HCT116 (cell line): ENCODE measurements at regions not wholly inside any gene's neighbourhood (a gene's known extent, or its start where the extent isn't known, plus 50 kb on each side); places are given as distances from the start of the nearest gene placed in this dataset.

Experiments used
- ATAC-seq: fragments of 200-7000 bp; cut with Tn5 transposase; 2 replicates; pipeline ENCODE4 v1.9.1; 2020; ENCODE audit warnings: mild to moderate bottlenecking, moderate library complexity
- BruUV-seq: library from RNA; stranded (reverse); fragments of 400-500 nt; replicated peaks from 2 replicates; lab custom pipeline; 2021; lab: Mats Ljungman, UMichigan
- CTCF ChIA-PET: fragments of 300-600 bp; sonication (Branson Sonifier 250); formaldehyde crosslinking; loops from one replicate; lab custom pipeline; 2021; ENCODE audit warnings: antibody characterized with exemption; lab: Charles Lee
- POLR2A ChIA-PET: fragments of 300-600, 350-600 bp; sonication (Branson Sonifier 250); formaldehyde crosslinking; loops from one replicate; lab custom pipeline; 2021; ENCODE audit warnings: antibody characterized with exemption; lab: Charles Lee
- RAD21 ChIA-PET, 2 experiments: fragments of 300-600 bp; sonication (Branson Sonifier 250); formaldehyde crosslinking; loops; one replicate each; lab custom pipeline; 2023; ENCODE audit warnings: low total read pairs in 2 of 2; ENCODE audit not compliant: uncharacterized antibody in 2 of 2, unreplicated experiment in 2 of 2, low non-redundant PET in 1 of 2; lab: Charles Lee
- DNase-seq: peaks from one replicate; pipeline ENCODE4 v3.0.0-alpha.2; 2010; ENCODE audit warnings: low read depth, low spot score
- H2AFZ ChIP-seq: fragments of 200-600 bp; shearing (Covaris generic), sonication (generic); 2 replicates; pipeline ENCODE4 v1.6.1; 2017; ENCODE audit warnings: low read depth, mixed run types, mixed read lengths, antibody characterized with exemption, low read length; ENCODE audit not compliant: poor library complexity, severe bottlenecking
- H3K27ac ChIP-seq: 2 replicates; pipeline ENCODE4 v1.5.1; 2012; ENCODE audit warnings: low read depth, low read length
- H3K27me3 ChIP-seq: fragments of 200-600 bp; sonication (generic); 2 replicates; pipeline ENCODE4 v1.6.1; 2016; ENCODE audit warnings: mixed run types, low read length, mixed read lengths; ENCODE audit not compliant: insufficient read depth
- H3K36me3 ChIP-seq, 2 experiments: fragments of 200-500 bp in 1 of 2; fragments of 200-600 bp in 1 of 2; sonication (Bioruptor generic) in 1 of 2; sonication (generic) in 1 of 2; 2 replicates each; pipeline versions ENCODE4 v1.5.1 to v1.6.1; 2014 to 2016; ENCODE audit warnings: low read length in 2 of 2, inconsistent platforms in 1 of 2, mixed read lengths in 1 of 2, mixed run types in 1 of 2; ENCODE audit not compliant: insufficient read depth in 2 of 2, control insufficient read depth in 1 of 2
- H3K4me1 ChIP-seq, 2 experiments: fragments of 200-600 bp in 1 of 2; sonication (generic) in 1 of 2; 2 replicates each; pipeline versions ENCODE4 v1.5.1 to v1.6.1; 2012 to 2017; ENCODE audit warnings: low read length in 2 of 2, inconsistent platforms in 1 of 2, mild to moderate bottlenecking in 1 of 2, mixed read lengths in 1 of 2, mixed run types in 1 of 2, moderate library complexity in 1 of 2; ENCODE audit not compliant: insufficient read depth in 2 of 2, control insufficient read depth in 1 of 2
- H3K4me2 ChIP-seq: fragments of 200-600 bp; sonication (generic); 2 replicates; pipeline ENCODE4 v1.6.1; 2017; ENCODE audit warnings: mixed run types, low read length, mixed read lengths
- H3K4me3 ChIP-seq, 2 experiments: fragments of 200-600 bp in 1 of 2; sonication (generic) in 1 of 2; replicated peaks in 1 of 2; 2 replicates each; pipeline ENCODE4 v1.5.1; 2011 to 2016; ENCODE audit warnings: low read length in 2 of 2, control low read depth in 1 of 2, low read depth in 1 of 2, mild to moderate bottlenecking in 1 of 2, mixed read lengths in 1 of 2, mixed run types in 1 of 2
- H3K79me2 ChIP-seq: fragments of 200-600 bp; sonication (generic); 2 replicates; pipeline ENCODE4 v1.6.1; 2017; ENCODE audit warnings: mild to moderate bottlenecking, mixed run types, low read length, moderate library complexity, mixed read lengths; ENCODE audit not compliant: insufficient read depth
- H3K9ac ChIP-seq: fragments of 200-600 bp; sonication (generic); 2 replicates; pipeline ENCODE4 v1.6.1; 2016; ENCODE audit warnings: low read length, mixed read lengths
- H3K9me2 ChIP-seq: fragments of 200-600 bp; sonication (generic), shearing (Covaris generic); 2 replicates; pipeline ENCODE4 v1.6.1; 2017; ENCODE audit warnings: mixed run types, mild to moderate bottlenecking, moderate library complexity; ENCODE audit not compliant: insufficient read depth
- H3K9me3 ChIP-seq, 2 experiments: fragments of 200-500 bp in 1 of 2; fragments of 200-600 bp in 1 of 2; sonication (Bioruptor generic) in 1 of 2; sonication (generic) in 1 of 2; 2 replicates each; pipeline ENCODE4 v1.6.1; 2014 to 2017; ENCODE audit warnings: low read length in 2 of 2, mixed read lengths in 2 of 2, inconsistent platforms in 1 of 2, low read depth in 1 of 2, mild to moderate bottlenecking in 1 of 2, mixed run types in 1 of 2, moderate library complexity in 1 of 2; ENCODE audit not compliant: control insufficient read depth in 1 of 2, insufficient read depth in 1 of 2
- H4K20me1 ChIP-seq: fragments of 200-600 bp; sonication (generic), shearing (Covaris generic); 2 replicates; pipeline ENCODE4 v1.6.1; 2017; ENCODE audit warnings: mixed run types, mild to moderate bottlenecking, moderate library complexity; ENCODE audit not compliant: insufficient read depth
- CBX3 ChIP-seq: IDR thresholded peaks from 2 replicates; pipeline ENCODE4 v1.6.1; 2012; ENCODE audit warnings: low read depth
- CTCF ChIP-seq, 3 experiments: fragments of 200-600 bp in 1 of 3; sonication (generic) in 1 of 3; IDR thresholded peaks in 2 of 3; conservative IDR thresholded peaks in 1 of 3; 2 replicates each; pipeline ENCODE4 v1.5.1; 2012 to 2017; ENCODE audit warnings: low read depth in 2 of 3, low read length in 2 of 3, antibody characterized with exemption in 1 of 3, borderline replicate concordance in 1 of 3, control low read depth in 1 of 3, mild to moderate bottlenecking in 1 of 3, mixed read lengths in 1 of 3, mixed run types in 1 of 3, moderate library complexity in 1 of 3; ENCODE audit not compliant: insufficient read depth in 1 of 3
- EZH2phosphoT487 ChIP-seq: fragments of 200-600 bp; IDR thresholded peaks from 2 replicates; pipeline ENCODE4 v1.6.1; 2018; ENCODE audit warnings: antibody characterized with exemption, borderline replicate concordance
- FOSL1 ChIP-seq: IDR thresholded peaks from 2 replicates; pipeline ENCODE4 v1.6.1; 2012; ENCODE audit warnings: low read depth
- MAX ChIP-seq: IDR thresholded peaks from 2 replicates; pipeline ENCODE4 v1.6.1; 2012
- POLR2A ChIP-seq: IDR thresholded peaks from 2 replicates; pipeline ENCODE4 v1.7.0; 2011; ENCODE audit warnings: borderline replicate concordance; ENCODE audit not compliant: insufficient read depth, insufficient read length; ENCODE audit errors: extremely low read depth
- RAD21 ChIP-seq: IDR thresholded peaks from 2 replicates; pipeline ENCODE4 v1.6.1; 2012; ENCODE audit warnings: low read depth, mild to moderate bottlenecking
- SIN3A ChIP-seq: IDR thresholded peaks from 2 replicates; pipeline ENCODE4 v1.6.1; 2012; ENCODE audit warnings: low read depth
- SRF ChIP-seq: IDR thresholded peaks from 2 replicates; pipeline ENCODE4 v1.6.1; 2012; ENCODE audit warnings: low read depth
- YY1 ChIP-seq: IDR thresholded peaks from 2 replicates; pipeline ENCODE4 v1.6.1; 2011; ENCODE audit warnings: low read length, low read depth, moderate library complexity, mild to moderate bottlenecking; ENCODE audit not compliant: insufficient replicate concordance; ENCODE audit errors: extremely low read depth
- ZBTB33 ChIP-seq: IDR thresholded peaks from 2 replicates; pipeline ENCODE4 v1.6.1; 2011; ENCODE audit warnings: mild to moderate bottlenecking, low read length, moderate library complexity; ENCODE audit not compliant: insufficient replicate concordance; ENCODE audit errors: extremely low read depth
- ZFX ChIP-seq: fragments of 450-650 bp; IDR thresholded peaks from 2 replicates; pipeline ENCODE4 v1.6.1; 2017
- intact Hi-C: fragments of 100-400 bp; cut with micrococcal nuclease; formaldehyde crosslinking; loops from 2 replicates; pipeline ENCODE4 v1.10.0; 2022

- H3K27ac ChIP-seq, result no peak overlapping the region
- BruUV-seq, result no TSS peak
- no peaks in the 10 kb centered on the region for H3K27me3 ChIP-seq
- no peaks in the 10 kb centered on the region for H3K79me2 ChIP-seq
- no peaks in the 10 kb centered on the region for H4K20me1 ChIP-seq
- no peaks in the 10 kb centered on the region for H3K4me1 ChIP-seq
- H2AFZ ChIP-seq, result no peak overlapping the region
- ChIA-PET CTCF (no interaction called here), RAD21 (no interaction called here), POLR2A (no interaction called here)
- no peak overlapping the region for H3K9ac ChIP-seq
- no peak overlapping the region for H3K4me2 ChIP-seq
- no peaks in the 10 kb centered on the region for H3K9me2 ChIP-seq
- no peak overlapping the region for H3K4me3 ChIP-seq
- H3K9me3 ChIP-seq, result peaks cover 5 to 11% of the 10 kb centered on the region in 2 experiments; a peak in 2 of 4 replicates
- no peaks in the 10 kb centered on the region for H3K36me3 ChIP-seq
- TF ChIP-seq CBX3, result no peak
- no peak for TF ChIP-seq FOSL1
- no peak for TF ChIP-seq CTCF (IDR thresholded peaks at IDR 0.05 in 2 of 3, conservative IDR thresholded peaks at IDR 0.05 in 1 of 3; ENCODE audit: borderline replicate concordance in 1 of 3, insufficient read depth in 1 of 3, low read depth in 2 of 3, low read length in 2 of 3)
- no peak for TF ChIP-seq SRF
- no peak for TF ChIP-seq EZH2phosphoT487
- ATAC-seq (no peak), DNase-seq (no peak)
- intact Hi-C loops, result no loop called here
Observed at GRCh38 chr1:240720976-240721375, 109.0 kb upstream of the GREM2 start.

- no peak overlapping the region for H3K27ac ChIP-seq
- RAD21 ChIA-PET, result no interaction called here
- no peak for ATAC-seq
- H3K9me3 ChIP-seq, result peaks cover 5 to 9% of the 10 kb centered on the region in 2 experiments; a peak in 2 of 4 replicates
- no peak overlapping the region for H3K9ac ChIP-seq
- intact Hi-C loops, result no loop called here
- H3K79me2 ChIP-seq, result no peaks in the 10 kb centered on the region
- H3K4me1 ChIP-seq, result no peaks in the 10 kb centered on the region
- CTCF ChIA-PET, result no interaction called here
- H3K36me3 ChIP-seq, result no peaks in the 10 kb centered on the region
- BruUV-seq, result no TSS peak
- H2AFZ ChIP-seq, result no peak overlapping the region
- H3K27me3 ChIP-seq, result no peaks in the 10 kb centered on the region
- no peaks in the 10 kb centered on the region for H3K9me2 ChIP-seq
- no peak for DNase-seq
- H3K4me2 ChIP-seq, result no peak overlapping the region
- POLR2A ChIA-PET, result no interaction called here
- H4K20me1 ChIP-seq, result no peaks in the 10 kb centered on the region
- H3K4me3 ChIP-seq, result no peak overlapping the region
- TF ChIP-seq POLR2A, result no peak
- no peak for TF ChIP-seq MAX
- TF ChIP-seq CTCF (IDR thresholded peaks at IDR 0.05 in 2 of 3, conservative IDR thresholded peaks at IDR 0.05 in 1 of 3; ENCODE audit: borderline replicate concordance in 1 of 3, insufficient read depth in 1 of 3, low read depth in 2 of 3, low read length in 2 of 3), result no peak
- no peak for TF ChIP-seq SIN3A
- TF ChIP-seq YY1, result no peak
- TF ChIP-seq ZFX, result no peak
- TF ChIP-seq RAD21, result no peak
- no peak for TF ChIP-seq ZBTB33
- TF ChIP-seq SRF, result no peak
Observed at GRCh38 chr1:240719953-240720700, 108.2 kb upstream of the GREM2 start.
